ENCODE measurements at regions not wholly inside any gene's neighbourhood (a gene's known extent, or its start where the extent isn't known, plus 50 kb on each side); places are given as distances from the start of the nearest gene placed in this dataset.
"Not testable (repeated sequence)": the region's sequence is repeated elsewhere in the genome, so short reads cannot be mapped to it uniquely, and the experiment has no call there.

DNA sequence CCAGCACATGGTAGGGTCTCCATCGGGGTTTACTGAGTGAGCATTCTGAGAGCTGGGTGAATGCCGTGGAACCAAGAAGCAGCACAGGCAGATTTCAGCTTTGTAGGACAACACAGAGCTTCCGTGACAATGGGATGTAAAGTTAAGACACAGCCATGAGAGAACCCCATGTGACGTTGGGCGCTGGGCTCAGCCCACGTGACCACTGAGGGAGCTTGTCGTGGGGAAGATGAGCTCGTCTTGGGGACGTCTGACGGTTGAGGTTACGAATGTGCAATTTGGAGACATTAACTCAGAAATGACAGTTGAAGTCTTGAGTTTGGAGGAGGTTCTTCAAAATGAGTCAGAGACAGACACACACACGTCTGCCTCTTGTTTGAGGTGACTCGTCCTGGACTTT is 51.5 kb upstream of the MUC20 start:
- intact Hi-C loops (cut with micrococcal nuclease): not testable (repeated sequence)

DNA sequence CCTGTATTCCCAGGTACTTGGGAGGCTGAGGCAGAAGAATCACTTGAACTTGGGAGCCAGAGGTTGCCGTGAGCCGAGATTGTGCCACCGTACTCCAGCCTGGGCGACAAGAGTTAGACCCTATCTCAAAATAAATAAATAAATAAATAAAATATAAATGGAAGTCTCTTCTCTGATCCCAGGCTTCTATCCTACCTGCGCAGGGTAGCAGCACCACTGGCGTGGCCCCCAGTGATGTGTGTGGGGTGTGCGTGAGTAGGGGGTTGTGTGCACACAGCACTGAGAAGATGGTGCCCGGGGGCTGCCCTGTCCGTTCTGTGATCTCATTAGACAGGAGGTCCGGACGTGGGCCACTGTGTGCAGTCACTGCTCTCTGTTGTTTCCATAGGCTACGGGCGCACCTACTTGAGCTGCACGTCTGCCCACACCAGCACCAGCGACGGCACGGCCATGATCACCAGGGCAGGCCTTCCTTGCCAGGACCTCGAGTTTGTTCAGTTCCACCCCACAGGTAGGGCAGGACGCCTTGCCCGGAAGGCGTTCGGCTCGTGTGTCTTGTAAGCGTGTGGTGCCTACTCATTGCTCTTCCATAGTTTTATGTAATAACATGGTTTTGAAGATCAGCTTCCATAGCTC is 52.5 kb upstream of the MUC20 start:
- intact Hi-C loops (cut with micrococcal nuclease): not testable (repeated sequence)

DNA sequence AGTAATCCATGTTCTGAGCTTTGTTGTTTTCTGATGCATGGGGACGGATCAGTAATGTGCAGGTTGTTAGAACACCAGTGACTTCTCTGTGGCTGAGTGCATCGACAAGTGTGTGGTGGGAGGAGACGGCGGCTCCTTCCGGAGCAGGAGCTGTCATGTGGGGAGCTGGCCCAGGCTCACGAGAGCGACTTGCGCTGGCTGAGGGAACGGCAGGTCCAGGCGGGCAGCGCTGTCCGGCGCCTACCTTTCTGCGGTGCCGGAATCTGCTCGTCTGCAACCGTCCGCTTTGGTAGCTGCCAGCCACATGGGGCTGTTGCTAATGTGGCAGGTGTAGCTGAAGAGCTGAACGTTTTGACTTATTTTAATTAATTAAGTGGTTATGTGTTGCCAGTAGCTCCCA is 55.5 kb upstream of the MUC20 start:
- intact Hi-C loops (cut with micrococcal nuclease): not testable (repeated sequence)

DNA sequence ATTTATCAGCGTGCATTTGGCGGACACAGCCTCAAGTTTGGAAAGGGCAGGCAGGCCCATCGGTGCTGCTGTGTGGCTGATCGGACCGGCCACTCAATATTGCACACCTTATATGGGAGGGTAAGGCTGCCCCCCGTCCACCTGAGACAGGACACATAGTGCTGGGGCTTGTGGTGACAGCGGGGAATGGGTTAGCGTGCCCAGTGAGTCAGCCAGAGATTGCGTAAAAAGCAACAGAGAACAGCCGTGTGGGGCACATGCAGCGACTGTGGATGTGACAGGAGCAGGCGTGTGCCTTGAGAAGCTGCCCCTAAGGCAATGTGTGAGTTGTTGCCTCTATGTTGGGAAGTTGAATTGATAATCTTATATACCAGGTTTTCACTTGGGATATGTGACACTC is 56.6 kb upstream of the MUC20 start:
- intact Hi-C loops (cut with micrococcal nuclease): not testable (repeated sequence)

DNA sequence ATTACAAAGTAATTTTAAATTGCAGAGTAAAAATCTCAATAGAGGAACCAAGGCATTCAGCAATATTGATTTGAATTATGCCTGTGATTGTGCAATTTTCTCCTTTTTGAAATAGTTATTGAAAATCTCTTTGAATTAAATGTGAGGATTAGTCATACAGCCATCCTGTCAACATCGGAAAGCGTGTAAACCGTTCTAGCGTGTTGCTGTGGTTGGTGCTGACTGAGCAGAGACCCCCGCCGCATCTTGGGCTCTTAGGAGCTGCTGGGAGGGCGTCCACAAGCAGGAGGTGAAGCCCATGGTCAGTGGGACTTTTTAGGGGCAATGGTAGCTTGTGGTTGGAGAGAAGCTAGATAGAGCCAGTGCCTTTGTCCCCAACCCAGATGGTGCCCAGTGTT is 61.6 kb upstream of the MUC20 start:
- intact Hi-C loops (cut with micrococcal nuclease): loop anchor here (10.0 kb wide), 1 partner anchor 196 kb away; no protein-coding TSS in a partner anchor

DNA sequence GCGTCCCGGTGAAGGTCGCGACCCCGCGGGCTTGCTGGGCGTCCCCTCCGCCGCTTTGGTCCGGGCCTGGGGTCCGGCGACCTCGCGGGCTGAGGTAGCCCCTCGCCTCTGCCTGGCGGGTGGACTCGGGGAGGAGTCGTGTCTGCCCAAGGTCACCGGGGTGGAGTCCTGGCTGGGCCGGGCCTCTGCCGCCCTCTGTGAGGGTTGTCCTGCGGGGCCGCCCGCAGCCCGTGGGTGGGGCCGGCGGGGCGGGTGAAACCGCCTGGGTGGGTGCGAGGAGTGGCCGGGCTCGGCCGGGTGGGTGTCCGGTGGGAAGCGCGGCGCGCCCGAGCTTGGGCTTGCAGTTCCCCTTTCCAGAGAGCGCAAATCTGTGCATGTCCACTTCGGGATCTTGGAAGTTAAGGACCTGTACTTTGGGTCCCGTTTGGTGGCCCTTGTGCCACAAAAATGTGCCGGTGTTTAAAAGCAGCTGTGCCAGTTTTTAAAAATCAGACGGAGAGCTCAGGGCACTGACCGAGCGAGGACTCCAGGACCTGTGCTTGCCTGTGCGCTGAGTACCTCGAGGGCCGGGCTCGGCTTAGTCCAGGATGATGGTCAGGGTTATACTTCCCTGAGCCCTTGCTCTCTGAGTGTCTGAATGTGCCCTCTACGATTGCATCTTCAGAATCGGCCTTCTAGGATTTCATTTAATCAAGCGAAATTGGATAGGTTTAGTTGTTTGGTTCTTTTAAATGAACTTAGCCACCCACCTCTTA is 62.2 kb upstream of the MUC20 start:
- intact Hi-C loops (cut with micrococcal nuclease): loop anchor here (10.0 kb wide), 1 partner anchor 196 kb away; no protein-coding TSS in a partner anchor

DNA sequence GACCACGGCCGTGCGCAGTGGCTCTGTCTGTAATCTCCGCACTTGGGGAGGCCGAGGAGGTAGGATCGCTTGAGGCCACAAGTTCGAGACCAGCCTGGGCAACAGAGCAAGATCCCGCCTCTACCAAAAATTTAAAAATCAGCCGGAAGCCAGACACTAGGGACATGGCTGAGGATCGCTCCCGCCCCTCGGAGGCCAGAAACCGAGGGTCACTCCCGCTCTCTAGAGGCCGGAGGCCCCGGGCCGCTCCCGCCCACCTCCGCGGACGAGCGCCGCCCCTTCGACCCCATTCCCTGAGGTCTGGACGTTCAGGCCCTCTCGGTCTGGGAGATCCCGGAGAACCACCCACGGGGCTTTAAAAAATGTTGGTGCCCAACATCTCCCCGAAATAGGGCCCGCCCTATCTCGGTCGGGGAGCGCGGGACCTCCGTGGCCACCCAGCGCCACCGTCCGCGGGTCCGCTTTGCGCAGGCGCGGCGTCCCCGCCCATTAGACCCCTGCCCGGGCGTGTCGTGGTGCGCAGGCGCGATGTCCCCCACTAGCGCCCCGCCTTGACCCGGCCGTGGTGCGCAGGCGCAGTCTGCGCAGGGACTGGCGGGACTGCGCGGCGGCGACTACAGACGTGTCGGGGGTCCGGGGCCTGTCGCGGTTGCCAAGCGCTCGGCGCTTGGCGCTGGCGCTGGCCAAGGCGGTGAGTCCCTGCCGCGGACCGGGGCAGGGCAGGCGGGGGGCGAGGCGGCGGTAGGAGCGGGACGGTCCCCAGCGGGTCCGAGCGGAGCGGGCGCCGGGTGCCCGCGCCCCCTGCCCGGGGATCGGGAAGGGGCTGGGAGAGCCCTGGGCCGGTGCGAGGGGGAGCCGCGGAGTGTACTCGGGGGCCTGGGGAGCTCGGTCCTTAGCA is 63.1 kb upstream of the MUC20 start:
- intact Hi-C loops (cut with micrococcal nuclease): loop anchor here (10.0 kb wide), 1 partner anchor 197 kb away; no protein-coding TSS in a partner anchor

DNA sequence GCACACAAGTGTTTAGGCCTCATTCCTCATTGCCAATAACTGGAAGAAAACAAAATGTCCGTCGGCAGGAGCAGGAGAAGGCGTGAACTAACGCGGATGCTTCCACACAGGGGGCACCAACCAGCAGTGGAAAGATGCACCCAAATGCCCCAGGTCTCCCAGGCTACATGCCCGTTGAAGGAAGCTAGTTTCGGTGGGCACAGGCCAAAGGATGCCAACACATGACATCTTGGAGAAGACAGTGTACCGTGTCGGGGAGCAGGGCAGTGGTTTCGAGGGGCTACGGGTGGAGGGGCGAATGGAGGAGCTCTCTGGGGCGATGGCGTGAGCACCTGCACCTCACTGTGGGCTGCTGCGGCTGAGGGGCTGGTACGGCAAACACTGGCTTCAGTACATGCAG is 64.7 kb upstream of the MUC20 start:
- intact Hi-C loops (cut with micrococcal nuclease): loop anchor here (10.0 kb wide), 1 partner anchor 199 kb away; no protein-coding TSS in a partner anchor

DNA sequence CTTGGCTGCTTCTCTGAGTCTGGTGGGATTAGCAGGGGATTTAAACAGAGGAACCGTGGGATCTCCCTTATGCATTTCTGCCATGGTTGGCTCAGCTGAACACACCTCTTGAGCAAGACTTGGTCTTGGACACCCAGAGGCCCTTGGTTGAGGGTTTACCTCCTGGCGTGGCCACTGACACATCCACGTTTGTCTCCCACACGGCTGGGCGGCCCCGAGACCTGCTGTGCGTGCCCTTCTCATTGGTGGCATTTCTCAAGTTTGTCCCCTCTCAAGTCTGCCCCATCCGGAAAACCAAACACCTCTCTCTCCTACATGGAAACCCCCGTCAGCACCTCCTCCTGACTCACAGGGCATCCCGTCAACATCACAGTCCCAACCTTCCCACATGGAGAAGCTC is 66.0 kb upstream of the MUC20 start:
- intact Hi-C loops (cut with micrococcal nuclease): loop anchor here (5.0 to 10.0 kb wide), 2 partner anchors 112 to 200 kb away; partner anchors contain the start of gene PPP1R2

DNA sequence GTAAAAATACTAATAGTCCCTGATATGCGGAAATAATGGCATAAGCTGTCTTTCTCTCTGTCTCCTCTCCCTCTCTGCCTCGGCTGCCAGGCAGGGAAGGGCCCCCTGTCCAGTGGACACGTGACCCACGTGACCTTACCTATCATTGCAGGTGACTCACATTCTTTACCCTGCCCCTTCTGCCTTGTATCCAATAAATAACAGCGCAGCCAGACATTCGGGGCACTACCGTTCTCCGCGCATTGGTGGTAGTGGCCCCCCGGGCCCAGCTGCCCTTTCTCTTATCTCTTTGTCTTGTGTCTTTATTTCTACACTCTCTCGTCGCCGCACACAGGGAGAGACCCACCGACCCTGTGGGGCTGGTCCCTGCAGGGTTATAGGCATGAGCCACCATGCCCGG is 66.6 kb upstream of the MUC20 start:
- intact Hi-C loops (cut with micrococcal nuclease): loop anchor here (5.0 to 10.0 kb wide), 2 partner anchors 112 to 201 kb away; partner anchors contain the start of gene PPP1R2

DNA sequence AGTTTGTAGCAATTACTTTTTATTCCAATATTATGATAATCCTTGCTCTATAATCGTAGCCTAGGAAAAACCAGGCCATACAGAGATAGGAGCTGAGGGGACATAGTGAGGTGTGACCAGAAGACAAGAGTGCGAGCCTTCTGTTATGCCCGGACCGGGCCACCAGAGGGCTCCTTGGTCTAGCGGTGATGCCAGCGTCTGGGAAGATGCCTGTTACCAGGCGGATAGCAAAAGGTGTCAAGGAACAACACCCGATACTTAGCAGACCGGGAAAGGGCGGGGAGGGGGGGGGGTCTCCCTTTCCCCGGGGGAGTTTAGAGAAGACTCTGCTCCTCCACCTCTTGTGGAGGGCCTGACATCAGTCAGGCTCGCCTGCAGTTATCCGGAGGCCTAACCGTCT is 67.1 kb upstream of the MUC20 start:
- intact Hi-C loops (cut with micrococcal nuclease): loop anchor here (5.0 to 10.0 kb wide), 2 partner anchors 111 to 201 kb away; partner anchors contain the start of gene PPP1R2

DNA sequence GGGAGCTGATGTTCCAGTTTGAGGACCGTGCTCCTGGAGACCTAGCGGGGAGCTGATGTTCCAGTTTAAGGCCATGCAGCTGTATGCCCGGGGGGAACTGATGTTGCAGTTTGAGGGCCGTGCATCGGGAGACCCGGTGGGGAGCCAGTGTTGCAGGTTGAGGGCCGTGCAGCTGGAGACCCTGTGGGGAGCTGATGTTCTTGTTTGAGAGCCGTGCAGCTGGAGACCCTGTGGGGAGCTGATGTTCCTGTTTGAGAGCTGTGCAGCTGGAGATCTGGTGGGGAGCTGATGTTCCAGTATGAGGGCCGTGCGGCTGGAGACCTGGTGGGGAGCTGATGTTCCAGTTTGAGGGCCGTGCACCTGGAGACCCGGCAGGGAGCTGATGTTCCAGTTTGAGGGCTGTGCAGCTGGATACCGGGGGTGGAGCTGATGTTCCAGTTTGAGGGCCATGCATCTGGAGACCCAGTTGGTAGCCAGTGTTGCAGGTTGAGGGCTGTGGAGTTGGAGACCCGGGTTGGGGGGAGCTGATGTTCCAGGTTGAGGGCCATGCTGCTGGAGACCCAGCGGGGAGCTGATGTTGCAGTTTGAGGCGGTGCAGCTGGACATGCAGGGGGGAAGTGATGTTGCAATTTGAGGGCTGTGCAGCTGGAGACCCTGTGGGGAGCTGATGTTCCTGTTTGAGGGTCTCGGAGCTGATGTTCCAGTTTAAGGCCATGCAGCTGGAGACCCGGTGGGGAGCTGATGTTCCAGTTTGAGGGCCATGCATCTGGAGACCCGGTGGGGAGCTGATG is 64.4 kb upstream of the APOD start:
- intact Hi-C loops (cut with micrococcal nuclease): not testable (repeated sequence)

DNA sequence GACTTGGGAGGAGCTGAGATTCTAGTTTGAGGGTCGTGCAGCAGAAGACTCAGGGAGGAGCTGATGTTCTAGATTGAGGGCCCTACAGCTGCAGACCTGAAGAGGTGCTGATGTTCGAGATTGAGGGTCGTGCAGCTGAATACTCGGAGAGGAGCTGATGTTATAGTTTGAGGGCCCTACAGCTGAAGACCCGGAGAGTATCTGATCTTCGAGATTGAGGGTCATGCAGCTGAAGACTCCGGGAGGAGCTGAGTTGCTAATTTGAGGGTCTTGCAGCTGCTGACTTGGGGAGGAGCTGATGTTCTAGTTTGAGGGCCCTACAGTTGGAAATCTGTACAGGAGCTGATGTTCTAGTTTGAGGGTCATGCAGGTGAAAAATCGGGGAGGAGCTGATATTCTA is 62.1 kb upstream of the APOD start:
- intact Hi-C loops (cut with micrococcal nuclease): not testable (repeated sequence)

DNA sequence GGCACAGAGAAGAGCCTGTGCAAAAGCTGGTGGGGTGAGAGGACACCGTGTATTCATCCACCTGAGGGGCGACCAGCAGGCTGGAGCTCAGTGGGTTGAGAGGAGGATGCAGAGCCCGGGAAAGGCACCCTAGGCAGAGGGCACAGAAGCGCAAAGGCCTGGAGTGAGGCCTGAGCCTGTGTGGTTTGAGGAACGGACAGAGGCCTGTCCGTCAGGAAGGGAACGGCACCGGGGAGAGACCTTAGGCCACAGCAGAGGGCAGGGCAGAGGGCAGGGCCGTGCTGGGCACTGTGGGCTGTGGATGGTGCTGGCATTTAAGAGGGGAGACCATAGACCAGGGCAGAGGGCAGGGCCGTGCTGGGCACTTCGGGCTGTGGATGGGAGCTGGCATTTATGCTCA is 59.5 kb upstream of the APOD start:
- intact Hi-C loops (cut with micrococcal nuclease): not testable (repeated sequence)

DNA sequence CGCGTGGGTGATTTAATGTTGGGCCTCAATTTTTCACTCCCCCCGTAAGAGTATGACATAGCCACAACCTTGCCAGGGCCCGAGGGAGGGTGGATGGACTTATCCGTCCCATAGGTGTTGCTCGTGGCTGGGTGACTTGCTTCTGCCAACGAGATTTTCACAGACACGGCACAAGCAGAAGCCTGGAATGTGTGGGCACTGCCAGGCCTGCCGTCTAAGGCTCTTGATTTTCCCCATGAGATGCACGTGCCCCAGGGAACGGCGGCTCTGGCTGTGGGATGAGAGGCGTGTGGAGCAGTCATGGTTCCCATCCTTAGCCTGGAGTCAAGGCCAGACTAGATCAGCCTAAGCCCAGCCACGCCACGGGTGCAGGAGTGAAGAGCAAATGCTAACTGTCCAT is 58.6 kb upstream of the APOD start:
- intact Hi-C loops (cut with micrococcal nuclease): not testable (repeated sequence)

DNA sequence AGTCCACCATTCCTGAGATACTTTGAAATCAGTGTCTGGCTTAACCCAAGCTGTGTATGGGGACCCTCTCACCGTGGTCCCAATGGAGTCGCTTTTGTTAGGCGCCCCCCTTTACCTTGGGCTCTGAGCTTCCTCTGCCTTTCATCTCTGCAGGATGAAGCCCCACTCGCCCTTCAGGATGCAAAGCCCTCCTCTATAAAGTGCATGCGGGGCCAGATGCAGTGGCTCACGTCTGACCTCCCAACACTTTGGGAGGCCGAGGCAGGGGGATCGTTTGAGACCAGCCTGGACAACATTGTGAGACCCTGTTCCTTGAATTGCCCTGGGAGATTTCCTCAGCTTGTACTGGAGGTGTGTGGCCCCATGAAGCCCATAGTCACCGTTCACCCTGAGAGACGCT is 54.7 kb upstream of the APOD start:
- intact Hi-C loops (cut with micrococcal nuclease): not testable (repeated sequence)

DNA sequence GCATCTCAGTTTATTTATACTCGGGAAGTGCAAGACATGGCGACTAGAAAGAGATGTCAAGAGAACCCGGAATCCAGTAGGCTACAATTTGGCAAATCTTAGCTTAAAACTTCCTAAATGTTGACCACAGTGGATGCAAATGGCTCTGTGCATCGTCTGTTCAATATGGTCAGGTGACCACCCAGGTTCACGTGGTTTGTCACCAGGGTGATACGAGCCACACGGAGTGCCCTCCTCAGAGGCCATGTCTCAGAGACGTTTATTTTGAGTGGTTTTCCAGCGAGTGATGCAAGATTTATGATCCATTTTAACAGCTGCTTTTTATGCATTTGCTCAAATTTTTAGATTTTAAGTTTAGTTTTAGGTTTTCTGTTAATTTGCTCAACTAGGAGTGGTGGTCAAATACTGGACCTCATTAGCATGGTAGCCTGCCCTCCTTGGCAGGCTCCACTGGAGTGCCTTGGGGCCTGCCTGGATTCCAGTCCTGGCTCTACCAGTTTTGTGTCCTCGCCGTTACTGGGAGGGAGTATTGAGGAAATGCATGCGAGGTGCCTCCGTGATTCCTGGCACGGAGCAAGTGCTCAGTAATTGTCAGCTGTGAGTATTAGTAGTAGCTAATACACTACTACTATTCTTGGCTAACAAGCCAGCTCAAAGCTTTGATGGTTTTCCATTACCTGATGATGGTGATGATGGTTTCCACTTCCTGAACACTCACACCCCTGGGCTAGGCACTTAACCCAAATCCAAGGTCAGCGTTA is 53.9 kb upstream of the APOD start:
- intact Hi-C loops (cut with micrococcal nuclease): not testable (repeated sequence)

DNA sequence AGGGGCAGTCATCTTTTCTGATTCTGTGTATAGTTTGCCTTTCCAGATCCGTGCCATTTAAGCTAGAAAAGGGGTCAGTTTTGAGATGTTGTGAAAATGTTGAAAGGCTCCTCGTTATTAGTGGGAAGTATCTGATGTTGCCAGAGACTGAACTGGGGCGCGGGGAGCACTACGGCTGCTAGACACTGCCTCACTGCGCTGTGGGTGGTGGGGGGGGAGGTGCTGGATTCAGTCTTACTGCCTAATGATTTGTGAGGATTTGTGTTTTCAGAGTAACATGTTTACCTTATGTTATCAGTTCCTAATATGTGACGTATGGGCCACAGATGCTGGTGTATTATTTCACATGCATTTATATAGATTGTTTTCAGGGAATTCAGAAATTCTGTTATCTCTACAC is 53.3 kb upstream of the APOD start:
- intact Hi-C loops (cut with micrococcal nuclease): not testable (repeated sequence)

DNA sequence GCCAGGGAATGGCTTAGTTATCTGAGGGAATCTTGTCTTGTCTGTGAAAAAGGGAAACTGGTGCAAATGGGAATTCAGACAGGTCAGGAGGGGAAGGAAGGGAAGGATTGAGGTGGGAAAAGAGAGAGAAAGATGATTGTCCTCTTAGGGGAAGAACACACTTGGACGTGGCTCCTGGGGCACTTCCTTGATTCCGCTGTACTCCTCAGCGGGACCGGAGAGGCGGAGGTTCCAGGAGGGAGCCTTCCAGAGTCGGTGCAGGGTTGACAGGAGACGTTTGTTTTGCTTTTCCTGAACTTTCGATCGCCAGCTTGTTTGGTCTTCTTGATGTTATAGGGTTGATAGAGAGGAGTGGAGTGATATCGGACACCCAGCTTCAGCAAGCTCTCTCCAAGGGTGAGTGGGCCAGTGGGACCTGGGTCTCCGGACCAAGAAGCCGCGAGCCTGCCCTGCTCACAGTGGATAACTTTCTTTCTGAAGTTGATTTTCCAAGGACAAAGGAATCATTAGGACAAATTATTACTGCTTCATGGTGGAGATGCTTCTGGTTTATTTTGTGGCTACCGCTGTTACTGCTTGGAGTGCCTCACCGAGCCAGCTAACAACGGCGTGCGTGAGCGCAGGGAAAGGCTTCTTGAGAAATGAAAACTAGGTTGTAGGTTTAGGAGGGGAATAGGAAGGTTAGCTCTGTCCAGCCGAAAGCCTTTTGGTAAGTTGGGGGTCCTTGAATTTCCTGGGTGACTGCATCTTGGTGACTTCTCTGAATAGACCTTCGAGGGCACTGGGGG is 52.4 kb upstream of the APOD start:
- intact Hi-C loops (cut with micrococcal nuclease): not testable (repeated sequence)

Measured in T-helper 2 cell treated with Interferon-gamma antibody and Interleukin-4, amounts not matched to agents 100 ng/mL and 5 ng/mL, for 36 hours (primary cell).